GM23248 (cell line): ENCODE measurements at regions not wholly inside any gene's neighbourhood (a gene's known extent, or its start where the extent isn't known, plus 50 kb on each side); places are given as distances from the start of the nearest gene placed in this dataset.
"Not testable (repeated sequence)": the region's sequence is repeated elsewhere in the genome, so short reads cannot be mapped to it uniquely, and the experiment has no call there.

Experiments used
- EZH2 ChIP-seq: fragments of 200-600 bp; sonication (generic); IDR thresholded peaks from 2 replicates; pipeline ENCODE4 v1.6.1; 2018; ENCODE audit warnings: antibody characterized with exemption, mild to moderate bottlenecking; ENCODE audit not compliant: insufficient read depth, poor library complexity, severe bottlenecking
- EZH2phosphoT487 ChIP-seq: fragments of 200-600 bp; sonication (generic); IDR thresholded peaks from 2 replicates; pipeline ENCODE4 v1.6.1; 2018; ENCODE audit warnings: antibody characterized with exemption, moderate library complexity, mild to moderate bottlenecking, low read depth; ENCODE audit not compliant: insufficient read depth

GRCh38 chr4:9522903-9523302 is 78.7 kb downstream of the DEFB131A start:
- TF ChIP-seq EZH2, EZH2phosphoT487: not testable (repeated sequence)
